ENCODE measurements at regions not wholly inside any gene's neighbourhood (a gene's known extent, or its start where the extent isn't known, plus 50 kb on each side); places are given as distances from the start of the nearest gene placed in this dataset.
A peak's percentile ranks its signal among the peaks of the same experiment; 100 is the strongest.

GRCh38 chr10:84820120-84820519 is 491.7 kb downstream of the CCSER2 start:
- TF ChIP-seq CTCF (IDR thresholded peaks at IDR 0.05; ENCODE audit: unreplicated experiment), result no peak
- peak; percentile 6 for DNase-seq
- peaks cover 41% of the 10 kb centered on the region for H3K27me3 Mint-ChIP-seq (ENCODE audit: unreplicated experiment)
- H3K27ac Mint-ChIP-seq (ENCODE audit: unreplicated experiment), result no peak overlapping the region
- H3K4me3 Mint-ChIP-seq (ENCODE audit: low read depth, unreplicated experiment), result no peak overlapping the region
- no TSS peak for BruUV-seq (replicated peaks)
- no peaks in the 10 kb centered on the region for H3K9me3 Mint-ChIP-seq (ENCODE audit: low read depth, unreplicated experiment)
- intact Hi-C loops (cut with micrococcal nuclease; ENCODE audit: unreplicated experiment), result loop anchor here (1.0 kb wide), 1 partner anchor 37 kb away; no protein-coding TSS in a partner anchor
- no peaks in the 10 kb centered on the region for H3K36me3 Mint-ChIP-seq (ENCODE audit: insufficient read depth, unreplicated experiment)
- H3K4me1 Mint-ChIP-seq (ENCODE audit: low read depth, unreplicated experiment), result peaks cover 7% of the 10 kb centered on the region
- CTCF ChIA-PET, result interaction anchor here (1.5 kb wide), 1 partner anchor 207 kb away, joined by 8 read pairs; no protein-coding TSS in a partner anchor

- H3K36me3 Mint-ChIP-seq (ENCODE audit: insufficient read depth, unreplicated experiment), result no peaks in the 10 kb centered on the region
- CTCF ChIA-PET, result interaction anchor here (1.5 kb wide), 1 partner anchor 207 kb away, joined by 8 read pairs; no protein-coding TSS in a partner anchor
- no peak for DNase-seq
- no peaks in the 10 kb centered on the region for H3K9me3 Mint-ChIP-seq (ENCODE audit: low read depth, unreplicated experiment)
- no peak overlapping the region for H3K27ac Mint-ChIP-seq (ENCODE audit: unreplicated experiment)
- H3K4me1 Mint-ChIP-seq (ENCODE audit: low read depth, unreplicated experiment), result peaks cover 12% of the 10 kb centered on the region
- H3K27me3 Mint-ChIP-seq (ENCODE audit: unreplicated experiment), result peaks cover 40% of the 10 kb centered on the region
- H3K4me3 Mint-ChIP-seq (ENCODE audit: low read depth, unreplicated experiment), result no peak overlapping the region
- intact Hi-C loops (cut with micrococcal nuclease; ENCODE audit: unreplicated experiment), result loop anchor here (1.0 kb wide), 1 partner anchor 37 kb away; no protein-coding TSS in a partner anchor
- TF ChIP-seq CTCF (IDR thresholded peaks at IDR 0.05; ENCODE audit: unreplicated experiment), result no peak
- BruUV-seq (replicated peaks), result no TSS peak
Measured at GRCh38 chr10:84820596-84820995, 492.2 kb downstream of the CCSER2 start.

GRCh38 chr10:84822931-84823630 is 494.7 kb downstream of the CCSER2 start:
- H3K9me3 Mint-ChIP-seq (ENCODE audit: low read depth, unreplicated experiment), result no peaks in the 10 kb centered on the region
- CTCF ChIA-PET, result interaction anchor here (0.8 kb wide), 1 partner anchor 27 kb away, joined by 3 read pairs; no protein-coding TSS in a partner anchor
- intact Hi-C loops (cut with micrococcal nuclease; ENCODE audit: unreplicated experiment), result no loop called here
- H3K4me3 Mint-ChIP-seq (ENCODE audit: low read depth, unreplicated experiment), result no peak overlapping the region
- H3K27me3 Mint-ChIP-seq (ENCODE audit: unreplicated experiment), result peaks cover 15% of the 10 kb centered on the region
- H3K4me1 Mint-ChIP-seq (ENCODE audit: low read depth, unreplicated experiment), result peaks cover 18% of the 10 kb centered on the region
- no peak for DNase-seq
- BruUV-seq (replicated peaks), result no TSS peak
- TF ChIP-seq CTCF (IDR thresholded peaks at IDR 0.05; ENCODE audit: unreplicated experiment), result no peak
- no peak overlapping the region for H3K27ac Mint-ChIP-seq (ENCODE audit: unreplicated experiment)
- no peaks in the 10 kb centered on the region for H3K36me3 Mint-ChIP-seq (ENCODE audit: insufficient read depth, unreplicated experiment)

- Mint-ChIP-seq H3K9me3 (ENCODE audit: low read depth, unreplicated experiment) (no peaks in the 10 kb centered on the region), H3K36me3 (ENCODE audit: insufficient read depth, unreplicated experiment) (no peaks in the 10 kb centered on the region), H3K4me3 (ENCODE audit: low read depth, unreplicated experiment) (no peak overlapping the region), H3K27ac (ENCODE audit: unreplicated experiment) (no peak overlapping the region), H3K27me3 (ENCODE audit: unreplicated experiment) (peaks cover under 1% of the 10 kb centered on the region), H3K4me1 (ENCODE audit: low read depth, unreplicated experiment) (peaks cover 18% of the 10 kb centered on the region)
- CTCF ChIA-PET, result no interaction called here
- no peak for TF ChIP-seq CTCF (IDR thresholded peaks at IDR 0.05; ENCODE audit: unreplicated experiment)
- intact Hi-C loops (cut with micrococcal nuclease; ENCODE audit: unreplicated experiment), result no loop called here
- no TSS peak for BruUV-seq (replicated peaks)
- no peak for DNase-seq
Measured at GRCh38 chr10:84824525-84824924, 496.1 kb downstream of the CCSER2 start.
